ENCODE measurements at regions not wholly inside any gene's neighbourhood (a gene's known extent, or its start where the extent isn't known, plus 50 kb on each side); places are given as distances from the start of the nearest gene placed in this dataset.

DNA sequence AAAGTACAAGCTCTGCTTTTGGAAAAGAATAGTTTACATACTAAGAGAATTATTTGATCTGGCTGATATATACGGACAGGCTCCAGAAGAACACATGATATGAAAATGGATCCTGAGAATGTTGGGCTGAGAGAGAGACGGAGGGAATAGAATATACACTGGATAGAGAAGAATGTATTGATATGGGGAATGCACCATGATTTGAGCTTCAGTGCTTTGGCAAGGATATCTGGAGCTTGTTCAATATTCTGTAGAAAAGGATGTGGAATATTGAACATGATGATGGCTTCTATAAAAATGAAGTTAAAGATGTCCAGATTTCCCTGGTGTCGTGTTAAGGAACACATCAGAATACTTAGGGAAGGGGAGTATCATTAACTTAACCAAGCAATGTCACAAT, 280.5 kb upstream of the VLDLR start:
- no peak for DNase-seq
- intact Hi-C loops (cut with DNase I): no loop called here

DNA sequence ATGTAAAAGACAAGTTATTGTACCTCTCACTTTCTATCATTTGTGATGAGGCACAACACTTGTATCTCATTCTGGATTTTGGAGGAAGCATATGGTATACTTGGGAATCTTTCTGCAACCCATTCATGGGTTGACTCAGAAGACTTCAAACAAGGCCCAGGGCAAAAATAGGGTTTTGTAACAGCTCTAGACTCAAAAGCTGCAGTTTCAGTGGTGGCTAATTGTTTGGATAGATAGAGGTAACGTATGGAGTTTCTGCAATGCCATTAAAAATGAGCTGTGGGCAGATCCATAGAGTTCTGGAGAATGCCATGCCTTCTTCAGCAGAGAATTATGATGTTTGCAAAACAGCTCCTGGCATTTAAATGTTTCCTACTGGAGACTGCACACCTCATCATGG, 279.6 kb upstream of the VLDLR start:
- intact Hi-C loops (cut with DNase I): no loop called here
- no peak for DNase-seq

DNA sequence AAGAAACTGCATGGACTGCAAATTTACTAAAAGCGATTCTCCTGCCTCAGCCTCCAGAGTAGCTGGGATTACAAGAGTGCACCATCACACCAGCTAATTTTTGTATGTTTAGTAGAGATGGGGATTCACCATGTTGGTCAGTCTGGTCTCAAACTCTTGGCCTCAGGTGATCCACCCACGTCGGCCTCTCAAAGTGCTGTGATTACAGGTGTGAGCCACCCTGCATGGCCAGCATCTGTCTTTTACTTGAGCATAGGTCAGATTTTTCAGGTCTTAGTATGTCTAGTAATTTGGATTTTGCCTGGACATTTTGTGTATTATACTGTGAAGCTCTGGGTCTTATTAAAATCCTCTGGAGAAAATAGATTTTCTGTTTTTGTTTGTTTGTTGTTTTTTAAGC, 277.8 kb upstream of the VLDLR start:
- no peak for DNase-seq
- intact Hi-C loops (cut with DNase I): no loop called here

DNA sequence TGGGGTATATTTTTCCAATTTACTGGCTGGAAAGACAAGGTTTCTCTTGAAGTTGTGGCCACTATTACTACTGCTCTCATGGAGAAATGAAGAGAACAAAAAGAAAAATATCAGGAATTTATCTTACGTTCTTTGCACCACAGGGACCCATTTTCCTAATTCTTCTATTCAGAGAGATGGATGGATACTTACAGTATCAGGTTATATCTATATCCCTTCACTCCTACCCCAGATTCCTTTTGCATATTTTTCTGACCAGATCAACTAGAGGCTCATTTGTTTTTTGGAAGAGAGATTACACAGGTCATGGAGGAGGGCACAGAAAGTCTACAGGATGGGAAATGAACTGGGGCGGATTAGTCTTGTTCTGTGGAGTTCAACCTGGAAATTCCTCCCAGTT, 277.2 kb upstream of the VLDLR start:
- DNase-seq: no peak
- intact Hi-C loops (cut with DNase I): no loop called here

DNA sequence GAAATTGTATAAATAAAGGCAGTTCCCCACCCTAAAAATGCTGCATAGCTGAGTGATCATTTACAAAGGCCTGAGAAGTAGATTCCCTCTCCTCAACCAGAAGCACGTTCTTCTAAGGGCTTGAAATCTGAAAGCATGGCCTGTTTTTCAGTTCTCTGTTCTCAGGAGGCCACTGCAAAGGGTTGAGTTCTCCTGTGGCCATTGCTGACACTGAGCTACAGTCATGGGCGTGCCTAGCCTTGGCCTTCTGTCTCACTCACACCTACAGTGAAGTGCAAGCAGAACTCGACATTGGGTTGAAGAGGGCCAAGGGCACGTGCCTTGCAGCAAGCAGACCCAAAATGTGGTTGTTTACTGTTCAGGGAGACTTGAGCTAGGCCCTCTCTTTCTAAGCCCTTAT, 276.6 kb upstream of the VLDLR start:
- intact Hi-C loops (cut with DNase I): no loop called here
- DNase-seq: no peak

DNA sequence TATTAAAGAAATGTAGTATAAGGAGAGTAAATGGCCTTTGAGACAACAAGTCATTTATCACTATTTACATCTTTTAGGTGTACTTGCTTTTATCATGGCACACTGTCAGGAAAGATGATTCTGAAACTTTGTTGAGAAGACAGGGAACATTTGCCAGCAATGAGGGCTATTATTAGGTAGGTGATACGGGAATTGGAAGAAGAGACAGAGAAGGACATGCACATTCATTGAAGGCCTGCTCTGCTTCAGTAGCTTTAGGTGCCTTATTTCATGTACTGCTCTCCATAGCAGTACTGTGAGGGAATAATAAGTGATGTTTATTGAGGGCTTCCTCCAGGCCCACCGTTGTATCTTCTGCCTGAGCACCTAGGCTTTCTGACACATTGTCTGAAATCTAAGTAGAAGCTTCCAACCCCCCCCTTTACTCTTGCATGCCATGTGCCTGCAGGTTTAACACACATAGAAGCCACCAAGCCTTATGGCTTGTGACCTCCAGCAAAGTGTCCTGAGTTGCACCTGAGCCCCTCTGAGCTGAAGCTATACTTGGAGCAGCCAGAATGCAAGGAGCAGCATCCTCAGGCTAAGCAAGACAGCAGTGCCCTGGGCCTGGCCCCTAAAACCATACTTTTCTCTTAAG, 275.2 kb upstream of the VLDLR start:
- intact Hi-C loops (cut with DNase I): no loop called here
- no peak for DNase-seq

DNA sequence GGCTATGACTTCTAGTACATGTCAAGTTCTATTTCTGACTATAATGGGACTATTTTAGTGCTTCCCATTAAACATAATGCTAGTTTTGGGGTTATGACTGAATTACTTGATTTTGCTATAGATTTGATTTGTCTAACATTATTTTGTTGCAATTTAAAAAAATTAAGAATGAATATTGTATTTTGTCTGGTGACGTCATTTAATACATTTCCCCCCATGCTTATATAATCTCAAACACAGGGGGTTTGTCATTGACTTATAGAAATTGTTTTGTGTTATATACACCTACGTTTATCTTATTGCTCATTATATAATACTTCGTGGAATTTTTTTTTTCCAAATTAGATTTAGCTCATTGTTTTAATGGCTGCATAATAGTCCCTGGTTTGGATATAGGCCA, 270.3 kb upstream of the VLDLR start:
- intact Hi-C loops (cut with DNase I): no loop called here
- DNase-seq: no peak

DNA sequence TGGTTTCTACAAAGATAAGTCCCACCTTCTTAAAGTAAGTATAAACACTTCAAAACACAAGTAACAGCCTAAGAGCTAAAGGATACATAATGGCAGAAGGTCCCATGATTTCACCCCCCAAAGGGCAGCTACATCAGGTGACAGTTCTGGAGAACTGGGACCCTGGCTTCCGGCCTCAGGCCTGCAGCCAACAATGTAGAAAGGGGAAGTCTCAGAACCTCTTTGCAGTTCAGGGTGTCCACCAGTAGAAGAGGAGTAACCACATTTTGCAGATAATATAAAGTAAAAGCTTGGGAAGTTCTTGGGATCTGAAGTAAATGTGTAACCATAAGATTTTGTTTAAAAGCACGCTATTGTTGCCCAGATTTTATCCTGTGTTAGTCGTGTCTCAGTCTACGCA, 267.4 kb upstream of the VLDLR start:
- DNase-seq: no peak
- intact Hi-C loops (cut with DNase I): no loop called here

DNA sequence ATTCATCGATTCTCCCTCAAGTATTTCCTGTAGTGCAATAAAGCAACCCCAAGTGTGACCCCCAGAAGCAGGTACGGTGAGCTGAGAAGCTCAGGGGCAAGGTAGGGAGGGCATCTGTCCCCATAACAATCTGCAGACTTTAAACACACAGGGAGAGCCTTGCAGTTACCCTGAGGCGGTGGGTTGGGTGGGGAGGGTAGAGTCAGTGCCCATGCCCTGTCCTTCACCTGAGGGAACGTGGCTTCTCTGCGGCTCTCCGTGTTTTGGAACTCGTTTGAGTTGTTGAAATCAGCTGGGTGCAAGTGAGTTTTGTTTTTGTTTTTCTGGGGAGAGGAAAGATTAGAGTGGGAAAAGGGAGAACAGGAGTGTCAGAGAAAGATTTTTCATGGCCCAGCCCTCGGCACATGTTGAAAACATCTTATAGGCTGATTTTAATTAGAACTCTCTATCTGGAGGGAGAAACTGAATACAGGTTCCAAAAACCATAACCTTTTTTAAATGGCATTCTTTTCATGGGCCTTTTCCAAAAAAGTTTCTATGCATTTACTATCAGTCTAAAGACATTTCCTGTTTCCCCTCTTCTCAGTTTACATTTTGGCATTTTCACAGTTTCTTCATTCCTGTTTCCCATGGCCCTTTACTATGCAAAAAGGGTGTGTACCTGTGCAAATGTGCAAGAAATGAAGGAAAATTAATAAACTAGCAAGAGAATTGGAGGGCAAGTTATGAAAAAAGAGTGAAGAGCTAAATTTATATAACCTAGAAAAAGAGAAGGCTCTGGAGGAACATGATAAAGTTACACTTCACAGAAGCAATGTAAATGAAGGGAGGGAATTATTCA, 266.5 kb upstream of the VLDLR start:
- intact Hi-C loops (cut with DNase I): no loop called here

DNA sequence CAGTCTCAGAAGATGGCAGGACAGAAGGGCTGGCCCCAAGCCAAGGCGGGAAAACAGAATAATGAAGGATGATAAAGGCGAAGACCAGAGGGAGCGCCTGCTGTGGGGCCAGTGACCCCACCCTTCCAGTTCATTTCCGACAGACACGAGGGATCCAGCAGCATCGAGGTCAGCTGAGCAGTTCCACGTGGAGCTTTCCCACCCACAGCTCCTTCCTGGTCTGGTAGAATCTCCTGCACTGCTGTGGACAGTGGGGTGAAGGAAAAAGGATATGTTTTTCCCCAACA, 265.9 kb upstream of the VLDLR start:
- intact Hi-C loops (cut with DNase I): no loop called here
- DNase-seq: no peak

More for the DNA sequence above, 266.5 kb upstream of the VLDLR start:
- no peak for DNase-seq

DNA sequence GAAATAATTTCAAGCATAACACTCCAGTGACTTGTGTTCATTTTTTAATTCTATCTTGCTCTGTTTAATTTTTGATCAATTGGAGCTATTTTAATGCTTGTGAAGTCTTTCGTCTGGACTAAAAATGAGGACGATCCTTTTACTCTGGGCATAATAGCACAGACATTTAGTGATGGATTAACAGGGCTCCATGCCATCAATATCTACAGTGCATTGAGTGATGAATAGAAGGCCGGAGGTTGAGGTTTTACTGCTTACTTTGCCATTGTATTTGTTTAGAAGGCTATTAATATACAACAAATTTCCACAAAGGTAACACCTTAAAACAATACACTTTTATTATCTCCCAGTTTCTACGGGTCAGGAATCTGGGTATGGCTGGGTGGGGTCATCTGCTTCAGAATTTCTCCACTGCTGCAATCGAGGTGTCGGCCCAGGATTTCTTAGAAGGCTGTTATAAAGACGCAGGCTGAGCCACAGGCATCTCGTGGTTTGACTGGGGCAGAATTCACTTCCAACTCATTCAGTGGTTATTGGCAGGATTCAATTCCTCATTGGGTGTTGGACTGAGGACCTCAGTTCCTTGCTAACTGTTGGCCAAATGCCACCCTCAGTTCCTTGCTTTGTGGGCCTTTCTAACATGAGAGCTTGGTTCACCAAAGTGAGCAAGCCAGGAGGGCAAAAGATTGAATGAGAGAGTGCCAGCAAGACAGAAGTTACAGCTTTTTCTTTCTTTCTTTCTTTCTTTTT, 265.4 kb upstream of the VLDLR start:
- intact Hi-C loops (cut with DNase I): no loop called here
- no peak for DNase-seq

DNA sequence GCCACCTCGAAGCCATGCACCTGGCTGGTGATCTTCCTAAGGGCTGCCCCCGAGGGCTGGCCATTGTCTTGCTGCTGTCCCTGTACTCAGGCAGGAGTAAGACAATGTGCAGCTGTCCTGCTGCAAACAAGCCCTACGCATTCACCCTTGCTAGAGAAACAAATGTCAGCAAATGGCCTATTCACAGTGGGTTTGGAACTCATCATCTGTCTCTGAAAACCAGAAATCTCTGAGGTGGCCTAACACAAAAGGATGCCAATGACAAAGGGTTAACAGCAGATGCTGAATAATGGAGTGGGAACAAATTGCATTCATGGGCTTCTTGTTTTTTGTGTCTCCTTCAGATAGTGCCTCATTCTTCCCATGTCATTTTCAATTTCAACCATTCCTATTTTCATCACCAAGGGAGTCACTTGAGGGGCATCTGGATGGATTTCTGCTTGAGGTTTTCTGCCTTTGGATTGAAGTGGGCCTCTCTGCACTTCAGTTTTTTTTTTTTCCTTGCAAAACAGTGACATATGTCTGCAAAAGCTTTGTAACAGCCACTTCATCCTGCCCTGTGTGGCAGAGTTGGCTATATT, 261.6 kb upstream of the VLDLR start:
- no peak for DNase-seq
- intact Hi-C loops (cut with DNase I): no loop called here

DNA sequence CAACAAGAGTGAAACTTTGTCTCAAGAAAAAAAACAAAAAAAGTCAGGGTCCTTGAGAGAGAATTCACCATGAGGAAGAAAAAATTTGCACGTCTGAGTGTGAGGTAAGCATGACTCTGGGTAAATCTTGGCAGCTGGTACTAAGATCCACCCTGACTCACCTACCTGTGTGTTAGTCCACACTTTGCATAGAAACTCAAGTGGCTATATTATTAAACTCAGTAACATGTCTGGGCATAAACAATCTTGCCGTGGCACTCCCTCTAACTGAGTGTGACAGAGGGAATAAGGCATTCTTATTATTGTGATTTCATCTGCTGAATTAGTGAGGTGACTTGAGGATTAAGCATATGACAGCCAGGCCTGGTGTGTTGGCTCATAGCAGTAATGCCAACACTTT, 259.4 kb upstream of the VLDLR start:
- DNase-seq: no peak
- intact Hi-C loops (cut with DNase I): no loop called here

DNA sequence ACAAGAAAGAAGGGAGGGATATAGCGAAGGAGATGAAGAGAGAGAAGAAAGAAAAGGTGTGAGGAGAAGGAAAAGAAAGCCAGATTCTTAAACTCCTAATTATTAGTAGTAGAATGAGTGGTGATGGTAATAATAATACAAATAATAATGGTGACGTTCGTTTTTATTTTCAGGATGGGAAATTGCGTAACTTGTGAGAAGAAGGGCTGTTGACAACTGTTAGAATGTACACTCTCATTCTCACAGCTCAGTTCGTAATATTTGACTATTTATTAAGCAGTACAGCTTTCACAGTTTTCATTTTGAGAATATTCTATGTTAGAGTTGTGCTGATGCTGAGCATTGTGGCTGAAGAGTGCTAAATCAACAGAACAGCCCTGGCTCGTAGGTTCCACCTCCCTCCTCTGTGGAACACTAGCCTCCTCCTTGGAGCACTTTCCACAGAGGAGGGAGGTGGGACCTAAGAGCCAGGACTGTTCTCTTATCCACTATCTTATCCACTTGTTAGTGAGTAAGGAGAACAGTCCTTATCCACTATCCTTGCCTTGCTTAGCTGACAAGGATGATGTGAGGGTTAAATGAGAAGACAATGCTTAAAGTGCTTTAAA, 258.3 kb upstream of the VLDLR start:
- no peak for DNase-seq
- intact Hi-C loops (cut with DNase I): no loop called here

DNA sequence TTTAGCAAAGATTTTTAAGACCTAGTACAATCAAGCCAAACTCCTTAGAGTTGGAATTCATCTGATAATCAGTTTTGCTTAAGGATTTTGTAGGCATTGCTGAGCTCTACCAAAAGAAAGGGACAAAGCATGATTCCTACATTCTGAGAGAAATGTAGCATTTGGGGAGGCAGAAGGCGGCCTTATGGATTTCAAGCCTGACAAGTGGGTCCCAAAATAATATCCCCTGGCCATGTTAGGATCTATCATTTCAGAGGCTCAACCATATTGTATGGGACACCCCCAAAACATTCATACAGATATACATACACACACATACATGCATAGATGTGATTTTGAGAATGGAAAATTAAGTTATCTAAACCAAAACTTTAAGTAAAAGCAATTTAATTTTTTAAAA, 257.8 kb upstream of the VLDLR start:
- intact Hi-C loops (cut with DNase I): no loop called here
- DNase-seq: no peak

DNA sequence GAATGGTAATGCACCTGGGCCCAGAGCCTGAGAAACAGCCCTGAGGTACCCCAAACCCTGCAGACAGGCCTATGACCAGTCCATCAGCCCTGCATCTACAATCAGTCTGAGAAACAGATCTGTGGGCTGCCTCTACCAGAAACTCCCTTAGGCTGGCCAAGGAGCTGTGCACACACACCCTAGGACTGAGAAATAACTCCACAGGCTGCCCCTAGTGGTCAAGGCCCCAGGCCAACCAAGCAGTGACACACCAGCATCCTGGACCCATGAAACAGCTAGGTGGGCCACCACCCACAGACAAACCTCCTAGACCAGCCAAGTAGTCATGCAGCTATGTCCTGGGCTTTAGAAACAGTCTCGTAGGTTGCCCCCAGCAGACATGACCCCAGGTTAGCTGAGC, 253.6 kb upstream of the VLDLR start:
- intact Hi-C loops (cut with DNase I): no loop called here
- DNase-seq: no peak

DNA sequence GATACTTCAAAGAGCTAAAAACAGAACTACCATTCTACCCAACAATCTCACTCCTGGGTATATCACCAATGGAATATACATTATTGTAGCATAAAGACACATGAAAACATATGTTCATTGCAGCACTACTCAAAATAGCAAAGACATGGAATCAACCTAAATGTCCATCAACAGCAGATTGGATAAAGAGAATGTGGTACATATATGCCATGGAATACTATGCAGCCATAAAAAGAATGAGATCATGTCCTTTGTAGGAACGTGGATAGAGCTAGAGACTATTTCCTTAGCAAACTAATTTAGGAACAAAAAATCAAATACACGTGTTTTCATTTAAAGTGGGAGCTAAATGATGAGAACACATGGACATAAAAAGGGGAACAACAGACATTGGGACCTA, 247.9 kb upstream of the VLDLR start:
- intact Hi-C loops (cut with DNase I): no loop called here
- DNase-seq: no peak

DNA sequence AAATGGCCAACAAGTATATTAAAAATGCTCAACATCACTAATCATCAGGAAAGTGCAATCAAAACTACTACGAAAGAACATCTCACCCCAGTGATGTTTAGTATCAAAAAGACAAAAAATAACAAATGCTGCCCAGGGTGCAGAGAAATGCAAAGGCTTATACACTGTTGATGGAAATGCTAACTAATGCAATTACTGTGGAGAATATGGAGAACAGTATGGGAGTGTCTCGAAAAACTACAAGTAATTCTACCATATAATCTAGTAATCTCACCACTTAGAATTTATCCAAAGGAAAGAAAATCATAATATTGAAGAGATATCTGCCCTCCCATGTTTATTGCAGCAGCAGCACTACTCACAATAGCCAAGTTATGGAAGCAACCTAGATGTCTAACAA, 246.5 kb upstream of the VLDLR start:
- DNase-seq: no peak
- intact Hi-C loops (cut with DNase I): no loop called here

DNA sequence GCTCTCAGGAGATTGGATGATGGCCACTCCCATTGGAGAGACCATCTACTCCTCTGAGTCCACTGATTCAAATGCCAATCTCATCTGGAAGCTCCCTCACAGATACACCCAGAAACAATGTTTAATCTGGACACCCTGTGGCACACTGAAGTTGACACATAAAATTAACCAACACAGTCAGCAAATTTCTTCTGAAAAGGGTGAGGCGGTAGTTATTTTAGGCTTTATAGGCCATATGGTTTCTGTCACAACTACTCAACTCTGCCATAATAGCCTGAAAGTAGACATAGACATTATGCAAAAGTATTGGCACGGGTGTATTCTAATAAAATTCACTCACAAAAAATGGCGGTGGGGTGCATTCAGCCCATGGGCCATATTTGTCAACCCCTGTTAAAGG, 244.5 kb upstream of the VLDLR start:
- intact Hi-C loops (cut with DNase I): no loop called here
- DNase-seq: no peak

DNA sequence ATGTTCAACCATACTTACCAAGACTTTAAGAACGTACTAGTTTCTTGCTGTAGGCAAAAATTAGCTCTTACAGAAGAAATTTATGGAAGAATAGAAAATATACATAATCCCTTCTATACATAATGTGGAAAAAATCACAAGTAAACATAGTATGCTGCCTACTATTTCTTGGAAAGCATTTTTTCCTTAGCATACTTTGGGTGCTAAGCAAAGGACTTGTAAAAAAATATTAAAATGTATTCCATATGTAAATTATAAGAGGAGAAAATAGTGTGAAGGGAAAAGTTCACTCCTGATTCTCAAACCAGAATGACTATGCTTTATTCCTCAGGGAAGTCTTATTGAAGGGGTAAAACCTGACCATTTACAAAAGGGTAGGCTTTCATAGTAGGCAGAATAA, 243.8 kb upstream of the VLDLR start:
- DNase-seq: no peak
- intact Hi-C loops (cut with DNase I): no loop called here

Measured in head of caudate nucleus (tissue), 42 donors.